HG03432 (cell line): ENCODE measurements at regions not wholly inside any gene's neighbourhood (a gene's known extent, or its start where the extent isn't known, plus 50 kb on each side); places are given as distances from the start of the nearest gene placed in this dataset.

Experiments used
- ATAC-seq: cut with Tn5 transposase; IDR thresholded peaks from one replicate; pipeline ENCODE4 v1.9.1; 2021; ENCODE audit warnings: mild to moderate bottlenecking, moderate library complexity; ENCODE audit not compliant: unreplicated experiment

- no peak for ATAC-seq
Observed at GRCh38 chr7:156166692-156167416, 354.6 kb upstream of the SHH start.

GRCh38 chr7:156163747-156164146 is 351.5 kb upstream of the SHH start:
- ATAC-seq: no peak

- ATAC-seq: no peak
Observed at GRCh38 chr7:156162451-156162850, 350.2 kb upstream of the SHH start.

- ATAC-seq: no peak
Observed at GRCh38 chr7:156160811-156161210, 348.5 kb upstream of the SHH start.

- ATAC-seq: no peak
Observed at GRCh38 chr7:156158693-156159092, 346.4 kb upstream of the SHH start.

GRCh38 chr7:156158213-156158612 is 345.9 kb upstream of the SHH start:
- ATAC-seq: no peak

GRCh38 chr7:156157409-156158012 is 345.2 kb upstream of the SHH start:
- no peak for ATAC-seq

GRCh38 chr7:156156734-156157408 is 344.6 kb upstream of the SHH start:
- no peak for ATAC-seq

- no peak for ATAC-seq
Observed at GRCh38 chr7:156155988-156156733, 343.9 kb upstream of the SHH start.

- no peak for ATAC-seq
Observed at GRCh38 chr7:156153590-156153989, 341.3 kb upstream of the SHH start.

- ATAC-seq: no peak
Observed at GRCh38 chr7:156152390-156152789, 340.1 kb upstream of the SHH start.

- no peak for ATAC-seq
Observed at GRCh38 chr7:156151658-156152057, 339.4 kb upstream of the SHH start.

- ATAC-seq: no peak
Observed at GRCh38 chr7:156151078-156151477, 338.8 kb upstream of the SHH start.

- ATAC-seq: no peak
Observed at GRCh38 chr7:156148995-156149394, 336.7 kb upstream of the SHH start.

- ATAC-seq: no peak
Observed at GRCh38 chr7:156148547-156148946, 336.3 kb upstream of the SHH start.

GRCh38 chr7:156147756-156148504 is 335.7 kb upstream of the SHH start:
- no peak for ATAC-seq

- no peak for ATAC-seq
Observed at GRCh38 chr7:156147104-156147503, 334.8 kb upstream of the SHH start.

- ATAC-seq: no peak
Observed at GRCh38 chr7:156145996-156146395, 333.7 kb upstream of the SHH start.

GRCh38 chr7:156145184-156145583 is 332.9 kb upstream of the SHH start:
- no peak for ATAC-seq

- ATAC-seq: no peak
Observed at GRCh38 chr7:156143683-156144082, 331.4 kb upstream of the SHH start.

GRCh38 chr7:156143158-156143557 is 330.9 kb upstream of the SHH start:
- ATAC-seq: no peak
